WTC11 (cell line): ENCODE measurements at regions not wholly inside any gene's neighbourhood (a gene's known extent, or its start where the extent isn't known, plus 50 kb on each side); places are given as distances from the start of the nearest gene placed in this dataset.
A peak's percentile ranks its signal among the peaks of the same experiment; 100 is the strongest.

Source experiments
- ATAC-seq: fragments of 200-7000 bp; cut with Tn5 transposase; 2 replicates; pipeline ENCODE4 v1.10.0; 2021; ENCODE audit warnings: mild to moderate bottlenecking, moderate library complexity
- CTCF ChIA-PET: fragments of 300-600 bp; sonication (Branson Sonifier 250); formaldehyde crosslinking; loops from one replicate; lab custom pipeline; 2021; ENCODE audit warnings: antibody characterized with exemption; lab: Charles Lee
- POLR2A ChIA-PET: fragments of 350-600 bp; sonication (Branson Sonifier 250); formaldehyde crosslinking; loops from one replicate; lab custom pipeline; 2021; ENCODE audit warnings: antibody characterized with exemption; lab: Charles Lee
- DNase-seq: peaks from one replicate; pipeline ENCODE4 v3.0.0; 2021; ENCODE audit warnings: low spot score
- H3K27ac Mint-ChIP-seq: 2 replicates; pipeline ENCODE4 v1.8.0; 2021; ENCODE audit warnings: mixed read lengths
- H3K27me3 Mint-ChIP-seq: 2 replicates; pipeline ENCODE4 v1.8.0; 2021; ENCODE audit warnings: low read depth, mild to moderate bottlenecking, moderate library complexity, mixed read lengths
- H3K36me3 Mint-ChIP-seq: 2 replicates; pipeline ENCODE4 v1.8.0; 2021; ENCODE audit warnings: mixed read lengths
- H3K4me1 Mint-ChIP-seq: 2 replicates; pipeline ENCODE4 v1.8.0; 2022; ENCODE audit warnings: mixed read lengths
- H3K4me3 Mint-ChIP-seq: 2 replicates; pipeline ENCODE4 v1.8.0; 2021; ENCODE audit warnings: mild to moderate bottlenecking, moderate library complexity, mixed read lengths
- H3K9me3 Mint-ChIP-seq: 2 replicates; pipeline ENCODE4 v1.8.0; 2021; ENCODE audit warnings: mixed read lengths
- ARID4B ChIP-seq: sonication (generic); formaldehyde crosslinking; IDR thresholded peaks from 2 replicates; pipeline ENCODE4 v1.8.0; 2023; ENCODE audit warnings: missing genetic modification reagents, mild to moderate bottlenecking, borderline replicate concordance
- CREB1 ChIP-seq: sonication (generic); formaldehyde crosslinking; IDR thresholded peaks from 2 replicates; pipeline ENCODE4 v1.8.0; 2023; ENCODE audit warnings: mild to moderate bottlenecking, missing genetic modification reagents
- EMX1 ChIP-seq: fragments of 250-450 bp; sonication (Bioruptor Pico); IDR thresholded peaks from 2 replicates; pipeline ENCODE4 v1.8.0; 2021; ENCODE audit warnings: mild to moderate bottlenecking
- ERG ChIP-seq: fragments of 250-450 bp; sonication (Bioruptor Pico); IDR thresholded peaks from 2 replicates; pipeline ENCODE4 v1.8.0; 2021; ENCODE audit warnings: mild to moderate bottlenecking
- FOXP4 ChIP-seq: sonication (generic); formaldehyde crosslinking; IDR thresholded peaks from 2 replicates; pipeline ENCODE4 v1.8.0; 2022; ENCODE audit warnings: mild to moderate bottlenecking, missing genetic modification reagents
- IRF1 ChIP-seq: sonication (generic); formaldehyde crosslinking; IDR thresholded peaks from 2 replicates; pipeline ENCODE4 v1.8.0; 2023; ENCODE audit warnings: missing genetic modification reagents
- PREB ChIP-seq: sonication (generic); formaldehyde crosslinking; IDR thresholded peaks from 2 replicates; pipeline ENCODE4 v1.8.1; 2022; ENCODE audit warnings: mild to moderate bottlenecking, missing genetic modification reagents, moderate library complexity, borderline replicate concordance
- TP53 ChIP-seq: sonication (generic); formaldehyde crosslinking; IDR thresholded peaks from 2 replicates; pipeline ENCODE4 v1.8.1; 2023; ENCODE audit warnings: mild to moderate bottlenecking, missing genetic modification reagents
- USF1 ChIP-seq: sonication (generic); formaldehyde crosslinking; IDR thresholded peaks from 2 replicates; pipeline ENCODE4 v1.8.0; 2022; ENCODE audit warnings: mild to moderate bottlenecking, missing genetic modification reagents
- ZBTB21 ChIP-seq: sonication (generic); formaldehyde crosslinking; IDR thresholded peaks from 2 replicates; pipeline ENCODE4 v1.8.1; 2023; ENCODE audit warnings: mild to moderate bottlenecking, missing genetic modification reagents, borderline replicate concordance
- ZNF121 ChIP-seq: sonication (generic); formaldehyde crosslinking; IDR thresholded peaks from 2 replicates; pipeline ENCODE4 v1.8.0; 2023; ENCODE audit warnings: missing genetic modification reagents
- ZNF263 ChIP-seq: sonication (generic); formaldehyde crosslinking; IDR thresholded peaks from 2 replicates; pipeline ENCODE4 v1.8.1; 2022; ENCODE audit warnings: low read depth, mild to moderate bottlenecking, moderate library complexity, missing genetic modification reagents

- no peak for TF ChIP-seq ZBTB21
- TF ChIP-seq EMX1 (CRISPR knock-in tag) = no peak
- no peak for TF ChIP-seq ZNF263
- TF ChIP-seq ERG (CRISPR knock-in tag) = no peak
- TF ChIP-seq PREB (CRISPR knock-in tag) = no peak
- no peak for TF ChIP-seq ARID4B (CRISPR knock-in tag)
- ATAC-seq (no peak), DNase-seq (no peak)
- Mint-ChIP-seq H3K27ac (no peak overlapping the region), H3K27me3 (peaks cover 9% of the 10 kb centered on the region), H3K9me3 (peaks cover 39% of the 10 kb centered on the region), H3K4me3 (no peak overlapping the region), H3K36me3 (peaks cover 33% of the 10 kb centered on the region), H3K4me1 (peaks cover 8% of the 10 kb centered on the region)
- CTCF ChIA-PET = no interaction called here
- POLR2A ChIA-PET = no interaction called here
Measured at GRCh38 chr2:2881499-2881898, 496.1 kb downstream of the EIPR1 start.

GRCh38 chr2:2880938-2881337 lies 496.7 kb downstream of the EIPR1 start:
- DNase-seq (no peak), ATAC-seq (no peak; the same call in 1 of the 2 replicates)
- no peak overlapping the region for H3K27ac Mint-ChIP-seq
- POLR2A ChIA-PET = no interaction called here
- no peak overlapping the region for H3K4me3 Mint-ChIP-seq
- peaks cover 39% of the 10 kb centered on the region for H3K9me3 Mint-ChIP-seq
- peaks cover 9% of the 10 kb centered on the region for H3K27me3 Mint-ChIP-seq
- peaks cover 33% of the 10 kb centered on the region for H3K36me3 Mint-ChIP-seq
- peaks cover 8% of the 10 kb centered on the region for H3K4me1 Mint-ChIP-seq
- CTCF ChIA-PET = no interaction called here
- TF ChIP-seq CREB1 (CRISPR knock-in tag) = no peak
- no peak for TF ChIP-seq FOXP4
- TF ChIP-seq ZNF121 (CRISPR knock-in tag) = 0 out of 2 replicates have a peak, but pooled peaks have one; percentile 59
- no peak for TF ChIP-seq TP53 (CRISPR knock-in tag)
- no peak for TF ChIP-seq IRF1 (CRISPR knock-in tag)

GRCh38 chr2:2879781-2880180 lies 497.8 kb downstream of the EIPR1 start:
- Mint-ChIP-seq H3K36me3 (peaks cover 33% of the 10 kb centered on the region), H3K4me1 (peaks cover 8% of the 10 kb centered on the region)
- no peak for ATAC-seq
- no peak for TF ChIP-seq USF1 (CRISPR knock-in tag)
- TF ChIP-seq, all 79 proteins: peak for 0
- DNase-seq = no peak
- ChIA-PET POLR2A (no interaction called here), CTCF (no interaction called here)
- Mint-ChIP-seq H3K4me3 (no peak overlapping the region), H3K9me3 (peaks cover 39% of the 10 kb centered on the region), H3K27ac (no peak overlapping the region), H3K27me3 (peaks cover 9% of the 10 kb centered on the region)
